Chondrocyte (in vitro differentiated cells): ENCODE measurements at regions not wholly inside any gene's neighbourhood (a gene's known extent, or its start where the extent isn't known, plus 50 kb on each side); places are given as distances from the start of the nearest gene placed in this dataset.

ENCODE experiments used
- DNase-seq: peaks from one replicate; pipeline ENCODE4 v3.0.0; 2021; ENCODE audit warnings: mixed read lengths, low spot score
- H3K27ac Mint-ChIP-seq: one replicate; pipeline ENCODE4 v1.8.0; 2021; ENCODE audit warnings: mild to moderate bottlenecking, moderate library complexity, mixed read lengths; ENCODE audit not compliant: unreplicated experiment
- H3K27me3 Mint-ChIP-seq: 2 replicates; pipeline ENCODE4 v1.8.0; 2021; ENCODE audit warnings: low read depth, mixed read lengths
- H3K36me3 Mint-ChIP-seq: 2 replicates; pipeline ENCODE4 v1.8.0; 2021; ENCODE audit warnings: low read depth, mixed read lengths
- H3K4me1 Mint-ChIP-seq: 2 replicates; pipeline ENCODE4 v1.8.0; 2021; ENCODE audit warnings: low read depth, mild to moderate bottlenecking, mixed read lengths
- H3K4me3 Mint-ChIP-seq: one replicate; pipeline ENCODE4 v1.8.0; 2021; ENCODE audit warnings: mild to moderate bottlenecking, moderate library complexity, mixed read lengths; ENCODE audit not compliant: unreplicated experiment
- H3K9me3 Mint-ChIP-seq: 2 replicates; pipeline ENCODE4 v1.8.0; 2021; ENCODE audit warnings: low read depth, mixed read lengths
- CTCF ChIP-seq: fragments of 200-600 bp; sonication (generic); IDR thresholded peaks from 2 replicates; pipeline ENCODE4 v1.5.0; 2021; ENCODE audit warnings: antibody characterized with exemption, mild to moderate bottlenecking, moderate library complexity

DNA sequence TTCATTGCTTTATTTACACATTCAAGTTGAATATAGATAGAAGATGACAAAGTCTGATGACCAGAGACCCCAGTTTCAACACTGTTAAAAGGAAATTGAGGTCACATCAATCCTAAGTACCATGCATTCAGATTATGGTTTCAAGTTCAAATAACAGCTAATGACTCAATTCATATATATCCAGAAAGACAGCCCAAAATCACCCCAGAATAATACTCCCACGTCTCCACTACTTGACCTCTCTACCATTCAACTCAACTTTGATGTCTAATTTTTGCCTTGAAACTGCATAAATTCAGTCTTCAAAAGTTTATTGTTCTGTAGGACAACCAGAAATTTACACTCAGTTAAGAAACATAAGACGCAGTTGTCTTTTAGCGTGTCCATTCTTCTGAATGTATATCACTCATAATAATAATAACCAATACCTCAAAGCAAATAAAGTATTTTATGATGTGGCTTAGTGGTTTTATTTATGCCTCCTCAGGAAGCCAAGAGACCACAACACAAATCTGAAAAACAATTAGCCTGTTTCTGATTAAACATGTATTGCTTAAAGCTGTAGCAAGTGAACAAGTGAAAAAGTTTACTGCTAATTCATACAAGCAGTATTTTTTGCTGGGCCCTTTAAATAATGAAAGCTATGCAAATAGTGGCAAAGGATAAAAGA is 569.0 kb downstream of the LTN1 start:
- DNase-seq: no peak
- Mint-ChIP-seq H3K36me3 (no peaks in the 10 kb centered on the region), H3K27ac (no peak overlapping the region), H3K4me1 (peaks cover 48% of the 10 kb centered on the region), H3K9me3 (no peaks in the 10 kb centered on the region), H3K27me3 (no peaks in the 10 kb centered on the region), H3K4me3 (no peak overlapping the region)
- TF ChIP-seq CTCF: no peak

GRCh38 chr21:28421716-28422524 is 570.8 kb downstream of the LTN1 start:
- H3K4me3 Mint-ChIP-seq: no peak overlapping the region

GRCh38 chr21:28419811-28420210 is 572.9 kb downstream of the LTN1 start:
- Mint-ChIP-seq H3K27me3 (no peaks in the 10 kb centered on the region), H3K4me3 (no peak overlapping the region), H3K4me1 (peaks cover 29% of the 10 kb centered on the region), H3K27ac (no peak overlapping the region), H3K9me3 (no peaks in the 10 kb centered on the region), H3K36me3 (no peaks in the 10 kb centered on the region)
- TF ChIP-seq CTCF: no peak
- DNase-seq: no peak

More at GRCh38 chr21:28421716-28422524, 570.8 kb downstream of the LTN1 start:
- no peak for TF ChIP-seq CTCF
- Mint-ChIP-seq H3K9me3 (no peaks in the 10 kb centered on the region), H3K36me3 (no peaks in the 10 kb centered on the region), H3K4me1 (peaks cover 35% of the 10 kb centered on the region), H3K27ac (peak overlapping the region; percentile 42), H3K27me3 (no peaks in the 10 kb centered on the region)
- no peak for DNase-seq

DNA sequence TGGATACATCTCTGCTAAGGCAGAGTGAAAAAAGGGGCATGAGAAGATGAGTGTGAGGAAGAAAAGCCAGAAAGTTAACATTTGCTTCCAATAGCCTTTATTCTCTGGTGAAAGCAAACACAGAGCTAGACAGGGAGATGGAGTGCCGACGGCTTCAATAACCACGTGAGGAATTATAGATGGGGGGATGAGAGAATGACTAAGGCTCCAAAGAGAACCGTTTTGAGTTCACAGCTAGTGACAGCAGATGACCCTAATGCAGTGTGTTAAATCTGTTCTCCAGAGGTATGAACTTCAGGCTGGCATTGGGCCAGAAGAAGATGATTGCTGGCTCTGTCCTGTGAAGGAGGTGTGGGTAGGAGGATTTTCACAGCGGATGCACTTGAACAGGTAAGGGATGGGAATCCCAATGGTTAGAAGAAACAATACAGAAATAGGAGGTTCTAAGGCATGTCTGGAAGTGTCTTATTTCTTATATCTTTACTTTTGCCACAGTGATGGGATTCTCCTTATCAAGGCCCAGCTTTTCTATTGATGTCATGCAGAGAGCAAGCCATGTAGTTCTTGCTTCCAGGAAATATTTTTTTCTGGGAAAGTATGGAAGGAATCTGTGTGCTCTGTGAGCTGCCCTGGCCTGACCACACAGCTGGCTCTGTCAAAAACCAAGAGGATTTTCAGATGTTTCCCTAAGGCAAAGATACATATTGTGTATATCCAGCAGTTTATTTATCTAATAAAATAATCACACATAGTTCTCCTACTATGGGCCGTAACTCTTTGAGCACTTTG is 573.8 kb downstream of the LTN1 start:
- Mint-ChIP-seq H3K27ac (no peak overlapping the region), H3K4me1 (peaks cover 29% of the 10 kb centered on the region), H3K27me3 (no peaks in the 10 kb centered on the region), H3K4me3 (no peak overlapping the region), H3K36me3 (no peaks in the 10 kb centered on the region), H3K9me3 (no peaks in the 10 kb centered on the region)
- no peak for TF ChIP-seq CTCF
- DNase-seq: no peak

DNA sequence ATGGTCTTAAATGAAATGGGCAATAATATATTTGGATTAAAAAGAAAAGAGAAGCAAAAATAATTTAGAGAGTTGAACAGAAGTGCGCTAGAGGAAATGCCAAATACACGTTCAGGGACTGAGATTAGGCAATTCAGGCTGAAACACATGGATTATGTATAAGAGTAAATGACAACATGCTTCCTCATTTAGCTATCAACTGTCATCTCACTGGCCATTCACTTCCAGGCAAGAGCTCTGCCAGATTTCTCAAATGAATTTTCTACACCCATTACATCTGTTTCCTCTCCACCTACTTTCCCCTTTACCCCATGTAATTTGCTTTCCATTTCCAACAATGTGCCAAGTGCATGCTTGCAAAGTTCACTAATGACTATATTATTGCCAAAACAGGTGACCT is 582.4 kb downstream of the LTN1 start:
- DNase-seq: no peak
- Mint-ChIP-seq H3K36me3 (no peaks in the 10 kb centered on the region), H3K27me3 (no peaks in the 10 kb centered on the region), H3K4me1 (no peaks in the 10 kb centered on the region), H3K27ac (no peak overlapping the region), H3K9me3 (no peaks in the 10 kb centered on the region), H3K4me3 (no peak overlapping the region)
- TF ChIP-seq CTCF: no peak
